Colonic mucosa (tissue), 4 donors: ENCODE measurements at regions not wholly inside any gene's neighbourhood (a gene's known extent, or its start where the extent isn't known, plus 50 kb on each side); places are given as distances from the start of the nearest gene placed in this dataset.

Source experiments
- DNase-seq: peaks from one replicate; pipeline ENCODE4 v3.0.0-alpha.2; 2020
- H3K27ac ChIP-seq: fragments of 200-600 bp; one replicate; pipeline ENCODE4 v1.8.0; 2021
- H3K27me3 ChIP-seq: fragments of 200-600 bp; one replicate; pipeline ENCODE4 v1.8.0; 2021
- H3K36me3 ChIP-seq: fragments of 200-600 bp; one replicate; pipeline ENCODE4 v1.8.0; 2021
- H3K4me1 ChIP-seq: fragments of 200-600 bp; one replicate; pipeline ENCODE4 v1.8.0; 2021; ENCODE audit warnings: mild to moderate bottlenecking
- H3K4me3 ChIP-seq: fragments of 200-600 bp; one replicate; pipeline ENCODE4 v1.8.0; 2021
- H3K9ac ChIP-seq, 2 donors: one replicate each; pipeline ENCODE4 v1.7.0; 2013; ENCODE audit warnings: control low read depth in 2 of 2, low read depth in 2 of 2, low read length in 2 of 2
- H3K9me3 ChIP-seq: fragments of 200-600 bp; one replicate; pipeline ENCODE4 v1.8.0; 2021
- intact Hi-C: fragments of 100-400 bp; cut with DNase I; formaldehyde crosslinking; loops from one replicate; pipeline ENCODE4 v1.14.1; 2022
- TF ChIP-seq, protein P1 (sequence below): fragments of 200-600 bp; IDR thresholded peaks from one replicate; pipeline ENCODE4 v1.8.0; 2022; ENCODE audit warnings: antibody characterized with exemption, mild to moderate bottlenecking
- donor health status: healthy.
- donor health status: DM: no; HTN: no; CAD: no.
- donor health status: DM: no; HTN: no; CAD: no.

DNA sequence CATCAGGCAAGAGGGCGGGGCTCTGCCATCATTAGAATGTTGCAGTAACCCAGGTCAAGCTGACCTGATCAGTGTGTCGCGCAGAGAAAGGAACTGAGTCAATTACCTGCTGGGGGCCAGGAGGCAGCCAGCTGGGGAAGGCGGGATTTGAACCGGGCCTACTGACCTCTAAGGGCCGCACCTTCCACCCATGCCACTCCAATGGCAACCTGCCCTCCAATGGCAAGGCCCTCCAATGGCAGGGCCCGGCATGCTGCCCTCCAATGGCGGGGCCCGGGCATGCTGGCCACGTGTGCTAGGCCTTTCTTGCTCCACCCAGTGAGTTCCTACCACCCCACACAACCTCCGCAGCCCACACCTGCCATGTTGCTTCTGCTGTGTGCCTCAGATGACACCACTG lies 407.6 kb downstream of the CTTN start:
- TF ChIP-seq, protein P1, sequence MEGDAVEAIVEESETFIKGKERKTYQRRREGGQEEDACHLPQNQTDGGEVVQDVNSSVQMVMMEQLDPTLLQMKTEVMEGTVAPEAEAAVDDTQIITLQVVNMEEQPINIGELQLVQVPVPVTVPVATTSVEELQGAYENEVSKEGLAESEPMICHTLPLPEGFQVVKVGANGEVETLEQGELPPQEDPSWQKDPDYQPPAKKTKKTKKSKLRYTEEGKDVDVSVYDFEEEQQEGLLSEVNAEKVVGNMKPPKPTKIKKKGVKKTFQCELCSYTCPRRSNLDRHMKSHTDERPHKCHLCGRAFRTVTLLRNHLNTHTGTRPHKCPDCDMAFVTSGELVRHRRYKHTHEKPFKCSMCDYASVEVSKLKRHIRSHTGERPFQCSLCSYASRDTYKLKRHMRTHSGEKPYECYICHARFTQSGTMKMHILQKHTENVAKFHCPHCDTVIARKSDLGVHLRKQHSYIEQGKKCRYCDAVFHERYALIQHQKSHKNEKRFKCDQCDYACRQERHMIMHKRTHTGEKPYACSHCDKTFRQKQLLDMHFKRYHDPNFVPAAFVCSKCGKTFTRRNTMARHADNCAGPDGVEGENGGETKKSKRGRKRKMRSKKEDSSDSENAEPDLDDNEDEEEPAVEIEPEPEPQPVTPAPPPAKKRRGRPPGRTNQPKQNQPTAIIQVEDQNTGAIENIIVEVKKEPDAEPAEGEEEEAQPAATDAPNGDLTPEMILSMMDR = no peak
- DNase-seq = no peak
- no peaks in the 10 kb centered on the region for H3K9me3 ChIP-seq
- H3K4me3 ChIP-seq = no peak overlapping the region
- no peaks in the 10 kb centered on the region for H3K27me3 ChIP-seq
- no peak overlapping the region for H3K27ac ChIP-seq
- H3K36me3 ChIP-seq = no peaks in the 10 kb centered on the region
- intact Hi-C loops = no loop called here
- no peak overlapping the region for H3K9ac ChIP-seq
- H3K4me1 ChIP-seq = no peaks in the 10 kb centered on the region

DNA sequence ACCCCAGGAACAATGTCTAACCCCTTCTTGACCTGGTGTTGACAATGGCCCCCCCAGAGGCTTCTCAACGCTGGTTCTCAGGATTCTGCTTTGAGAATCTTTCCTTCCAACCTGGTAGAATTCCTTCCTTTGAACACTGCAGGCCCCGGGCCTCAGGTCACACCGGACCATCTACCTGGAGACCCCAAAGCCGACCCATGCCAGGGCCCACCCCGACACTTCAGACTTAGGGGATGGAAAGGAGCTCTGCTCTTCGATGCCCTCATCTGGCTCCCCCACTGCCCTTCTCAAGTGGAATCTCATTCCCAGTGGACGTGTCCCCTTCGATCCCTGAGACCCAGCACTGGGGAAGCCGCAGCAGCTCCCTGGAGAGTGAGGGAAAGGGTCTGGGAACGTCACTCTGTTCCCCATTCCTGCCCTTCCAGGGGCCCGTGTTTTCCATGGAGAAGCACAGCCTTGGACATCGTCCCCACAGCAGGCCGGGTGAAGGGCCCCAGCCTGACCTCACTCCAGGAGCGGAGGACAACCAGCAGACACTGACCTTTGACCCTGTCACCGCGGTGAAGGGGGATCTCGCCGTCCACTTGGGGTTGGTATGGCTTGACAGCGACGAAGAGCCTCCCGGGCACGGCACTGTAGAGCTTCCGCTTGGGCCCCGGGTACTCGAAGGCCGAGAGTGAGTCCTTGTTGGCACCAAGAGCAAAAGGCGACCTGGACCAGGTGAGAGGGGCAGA lies 408.3 kb downstream of the CTTN start:
- TF ChIP-seq, protein P1 = no peak
- intact Hi-C loops = no loop called here
- H3K27me3 ChIP-seq = no peaks in the 10 kb centered on the region
- no peak overlapping the region for H3K9ac ChIP-seq
- H3K4me3 ChIP-seq = no peak overlapping the region
- no peak overlapping the region for H3K27ac ChIP-seq
- no peak for DNase-seq
- no peaks in the 10 kb centered on the region for H3K9me3 ChIP-seq
- no peaks in the 10 kb centered on the region for H3K36me3 ChIP-seq
- no peaks in the 10 kb centered on the region for H3K4me1 ChIP-seq

GRCh38 chr11:70807195-70807543 lies 408.8 kb downstream of the CTTN start:
- Histone ChIP-seq H3K9ac (no peak overlapping the region), H3K36me3 (no peaks in the 10 kb centered on the region), H3K27ac (no peak overlapping the region), H3K4me1 (no peaks in the 10 kb centered on the region), H3K27me3 (no peaks in the 10 kb centered on the region), H3K4me3 (no peak overlapping the region), H3K9me3 (no peaks in the 10 kb centered on the region)
- TF ChIP-seq, protein P1 = no peak
- intact Hi-C loops = no loop called here
- DNase-seq = no peak

GRCh38 chr11:70808686-70809375 lies 410.5 kb downstream of the CTTN start:
- Histone ChIP-seq H3K9me3 (no peaks in the 10 kb centered on the region), H3K27me3 (no peaks in the 10 kb centered on the region), H3K27ac (no peak overlapping the region), H3K9ac (no peak overlapping the region), H3K4me1 (no peaks in the 10 kb centered on the region), H3K4me3 (no peak overlapping the region), H3K36me3 (no peaks in the 10 kb centered on the region)
- TF ChIP-seq, protein P1 = no peak
- intact Hi-C loops = no loop called here
- DNase-seq = no peak

- Histone ChIP-seq H3K27me3 (no peaks in the 10 kb centered on the region), H3K9me3 (no peaks in the 10 kb centered on the region), H3K36me3 (no peaks in the 10 kb centered on the region), H3K4me1 (no peaks in the 10 kb centered on the region), H3K9ac (no peak overlapping the region), H3K27ac (no peak overlapping the region), H3K4me3 (no peak overlapping the region)
- intact Hi-C loops = loop anchor here (5.0 kb wide), 2 partner anchors 272 to 612 kb away; no protein-coding TSS in a partner anchor
- no peak for DNase-seq
- TF ChIP-seq, protein P1 = no peak
Measured at GRCh38 chr11:70810133-70810532, 411.8 kb downstream of the CTTN start.
